IgD-negative memory B cell (primary cell): ENCODE measurements at regions not wholly inside any gene's neighbourhood (a gene's known extent, or its start where the extent isn't known, plus 50 kb on each side); places are given as distances from the start of the nearest gene placed in this dataset.
A peak's percentile ranks its signal among the peaks of the same experiment; 100 is the strongest.
"Not testable (repeated sequence)": the region's sequence is repeated elsewhere in the genome, so short reads cannot be mapped to it uniquely, and the experiment has no call there.

Source experiments
- H3K27ac Mint-ChIP-seq, 3 donors: one replicate each; pipeline ENCODE4 v1.8.0; 2020 to 2022; ENCODE audit warnings: mild to moderate bottlenecking in 3 of 3, mixed read lengths in 3 of 3, moderate library complexity in 1 of 3
- H3K27me3 Mint-ChIP-seq: one replicate; pipeline ENCODE4 v1.8.0; 2021; ENCODE audit warnings: mixed read lengths
- H3K36me3 Mint-ChIP-seq: one replicate; pipeline ENCODE4 v1.8.0; 2020; ENCODE audit warnings: mild to moderate bottlenecking, mixed read lengths
- H3K4me1 Mint-ChIP-seq, 3 donors: one replicate each; pipeline ENCODE4 v1.8.0; 2020 to 2022; ENCODE audit warnings: mixed read lengths in 3 of 3, mild to moderate bottlenecking in 1 of 3
- H3K4me3 Mint-ChIP-seq, 4 donors: one replicate each; pipeline ENCODE4 v1.8.0; 2020 to 2022; ENCODE audit warnings: mild to moderate bottlenecking in 4 of 4, mixed read lengths in 4 of 4, moderate library complexity in 3 of 4
- H3K9me3 Mint-ChIP-seq, 3 donors: one replicate each; pipeline ENCODE4 v1.8.0; 2020 to 2021; ENCODE audit warnings: mixed read lengths in 3 of 3, mild to moderate bottlenecking in 1 of 3

GRCh38 chr13:21901336-21901735, 230.5 kb downstream of the FGF9 start:
- Mint-ChIP-seq H3K4me3 (no peak overlapping the region), H3K4me1 (peaks cover 0 to 1% (median 0%) of the 10 kb centered on the region in 3 donors), H3K36me3 (no peaks in the 10 kb centered on the region), H3K27me3 (peaks cover 2% of the 10 kb centered on the region), H3K9me3 (no peaks in the 10 kb centered on the region), H3K27ac (no peak overlapping the region)

DNA sequence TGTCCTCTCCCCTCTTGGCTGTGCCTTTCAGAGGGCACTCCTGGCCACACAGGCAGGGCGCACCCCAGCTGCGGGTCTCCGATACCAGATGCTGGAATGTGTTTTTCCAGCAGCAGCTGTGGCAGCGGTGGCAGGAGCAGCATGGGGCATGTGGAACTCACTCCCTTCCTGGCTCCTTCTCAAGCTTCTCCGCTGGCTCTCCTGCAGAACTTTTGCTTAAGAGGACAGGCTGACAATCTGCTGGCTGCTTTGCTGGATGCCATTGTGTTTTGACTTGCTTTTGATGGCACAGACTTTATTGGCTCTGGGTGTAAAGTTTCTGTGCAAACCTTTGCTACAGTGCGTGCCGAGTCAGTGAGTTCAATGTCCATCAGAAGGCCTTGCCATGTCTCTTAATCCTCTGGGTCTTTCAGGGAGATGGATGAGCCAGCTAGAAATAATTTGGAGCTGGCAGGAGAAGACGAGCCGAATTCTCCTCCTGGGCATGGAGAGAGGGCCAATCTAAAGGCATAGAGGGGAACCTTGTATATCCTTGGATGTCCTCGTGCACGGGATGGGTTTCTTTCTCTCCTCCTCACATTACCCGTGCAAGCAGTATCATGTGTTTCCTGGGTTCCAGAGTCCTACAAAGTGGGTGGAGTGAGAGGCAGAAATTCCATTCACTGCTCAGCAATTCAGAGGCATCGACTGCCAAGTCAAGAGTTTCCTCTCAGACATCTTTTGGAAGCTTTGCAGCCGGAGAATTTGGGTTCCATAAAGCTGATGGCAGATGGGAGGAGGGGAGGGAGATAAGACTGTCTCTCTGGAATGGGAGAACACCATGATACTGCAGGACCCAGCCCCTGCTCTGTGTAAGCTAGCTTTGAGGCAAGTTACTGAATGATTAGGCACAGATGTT, 231.2 kb downstream of the FGF9 start:
- peaks cover 0 to 1% (median 0%) of the 10 kb centered on the region in 3 donors for H3K4me1 Mint-ChIP-seq
- H3K9me3 Mint-ChIP-seq: no peaks in the 10 kb centered on the region
- peaks cover 2% of the 10 kb centered on the region for H3K27me3 Mint-ChIP-seq
- no peaks in the 10 kb centered on the region for H3K36me3 Mint-ChIP-seq
- H3K27ac Mint-ChIP-seq: no peak overlapping the region
- H3K4me3 Mint-ChIP-seq: no peak overlapping the region

DNA sequence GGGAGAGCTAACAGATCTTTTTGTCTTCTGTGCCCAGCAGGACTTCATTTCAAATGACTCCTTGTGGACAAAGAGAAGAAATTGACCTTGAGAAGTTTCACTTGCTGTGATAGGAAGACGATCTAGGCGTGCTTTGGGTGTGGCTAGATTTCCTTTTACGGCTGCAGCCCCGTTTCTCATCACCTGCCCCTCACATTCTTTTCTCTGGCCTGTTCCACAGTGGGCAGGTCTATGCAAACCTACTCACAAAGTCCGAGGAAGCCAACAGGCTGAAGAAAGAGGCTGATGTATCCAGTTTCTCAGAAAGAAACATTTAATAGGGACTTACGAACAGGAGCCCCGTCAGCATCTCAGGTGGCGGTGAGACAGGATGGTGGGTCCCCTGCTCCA, 231.8 kb downstream of the FGF9 start:
- H3K27ac Mint-ChIP-seq: no peak overlapping the region
- H3K4me3 Mint-ChIP-seq: no peak overlapping the region
- peaks cover 0 to 1% (median 0%) of the 10 kb centered on the region in 3 donors for H3K4me1 Mint-ChIP-seq
- peaks cover 2% of the 10 kb centered on the region for H3K27me3 Mint-ChIP-seq
- no peaks in the 10 kb centered on the region for H3K36me3 Mint-ChIP-seq
- no peaks in the 10 kb centered on the region for H3K9me3 Mint-ChIP-seq

GRCh38 chr13:21905486-21905885, 234.6 kb downstream of the FGF9 start:
- no peak overlapping the region for H3K4me3 Mint-ChIP-seq
- peaks cover 2% of the 10 kb centered on the region for H3K27me3 Mint-ChIP-seq
- H3K4me1 Mint-ChIP-seq: peaks cover 0 to 2% (median 0%) of the 10 kb centered on the region in 3 donors

DNA sequence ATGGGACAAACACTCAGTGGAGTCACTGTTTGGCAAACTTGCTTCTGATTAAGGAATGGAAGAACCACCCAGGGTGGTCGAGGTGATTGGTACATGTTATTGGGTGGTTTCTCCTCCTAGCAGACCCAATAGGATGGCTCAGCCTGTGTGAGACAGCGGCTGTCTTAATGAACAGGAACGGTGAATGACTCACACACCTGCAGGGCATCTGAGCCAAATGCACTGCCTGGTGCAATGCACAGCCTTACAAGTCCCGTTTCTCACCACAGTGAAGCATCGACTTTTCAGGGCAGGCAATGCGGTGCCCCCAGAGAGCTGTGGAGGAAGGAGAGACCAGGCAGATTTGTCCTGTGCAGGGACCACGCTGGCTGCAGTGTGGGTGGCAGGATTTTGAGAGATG, 238.5 kb downstream of the FGF9 start:
- Mint-ChIP-seq H3K27ac (peak overlapping the region in 1 of 3 donors; percentile 81), H3K36me3 (no peaks in the 10 kb centered on the region), H3K27me3 (no peaks in the 10 kb centered on the region), H3K4me3 (no peak overlapping the region), H3K9me3 (no peaks in the 10 kb centered on the region), H3K4me1 (peaks cover 0 to 2% (median 0%) of the 10 kb centered on the region in 3 donors)

More at GRCh38 chr13:21905486-21905885, 234.6 kb downstream of the FGF9 start:
- peak overlapping the region in 1 of 3 donors; percentile 20 for H3K27ac Mint-ChIP-seq
- H3K9me3 Mint-ChIP-seq: no peaks in the 10 kb centered on the region
- H3K36me3 Mint-ChIP-seq: no peaks in the 10 kb centered on the region

DNA sequence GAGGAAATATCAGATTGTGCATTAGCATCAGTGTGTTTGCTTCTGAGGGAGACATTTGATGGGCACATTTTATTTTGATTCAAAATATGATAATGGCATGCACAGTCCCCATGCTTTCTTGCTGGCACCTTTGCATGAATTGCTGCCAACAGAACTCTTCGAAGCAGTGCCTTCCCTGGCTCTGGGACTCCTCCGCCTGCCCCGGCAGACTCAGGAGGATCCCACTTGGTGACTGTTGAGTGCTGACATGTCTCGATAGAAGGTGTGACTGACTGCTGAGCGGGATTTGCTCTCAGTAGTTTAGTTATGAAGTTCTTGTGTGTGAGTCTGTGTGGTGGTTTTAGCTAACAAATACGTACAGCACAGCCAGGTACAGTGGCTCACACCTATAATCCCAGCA, 239.7 kb downstream of the FGF9 start:
- H3K36me3 Mint-ChIP-seq: no peaks in the 10 kb centered on the region
- H3K9me3 Mint-ChIP-seq: no peaks in the 10 kb centered on the region
- no peak overlapping the region for H3K4me3 Mint-ChIP-seq
- peaks cover 0 to 2% (median 0%) of the 10 kb centered on the region in 3 donors for H3K4me1 Mint-ChIP-seq
- H3K27ac Mint-ChIP-seq: no peak overlapping the region
- H3K27me3 Mint-ChIP-seq: no peaks in the 10 kb centered on the region

- Mint-ChIP-seq H3K27ac (no peak overlapping the region), H3K4me1 (peaks cover 0 to 2% (median 1%) of the 10 kb centered on the region in 3 donors), H3K36me3 (no peaks in the 10 kb centered on the region), H3K9me3 (no peaks in the 10 kb centered on the region), H3K27me3 (no peaks in the 10 kb centered on the region), H3K4me3 (no peak overlapping the region)
These were observed 240.9 kb downstream of the FGF9 start for GRCh38 chr13:21911646-21912298.

DNA sequence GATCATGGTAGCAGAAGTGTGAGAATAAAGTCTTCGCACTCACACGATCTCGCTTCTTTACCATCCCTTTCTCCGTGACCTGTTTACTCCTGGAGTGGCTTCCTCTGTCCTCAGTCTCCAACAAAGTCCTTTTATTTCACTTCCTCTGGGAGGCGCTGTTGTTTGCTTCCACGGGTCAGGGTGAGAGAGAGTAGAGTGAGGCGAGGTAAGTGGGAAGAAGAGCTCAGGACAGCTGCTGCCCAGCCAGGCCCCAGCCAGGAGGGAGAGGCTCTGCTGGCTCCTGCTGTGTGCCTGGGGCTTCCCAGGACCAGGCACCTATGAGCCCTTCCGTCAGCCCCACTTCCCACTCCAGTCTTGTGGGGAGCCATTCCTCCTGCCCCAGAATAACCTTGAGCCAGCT, 242.1 kb downstream of the FGF9 start:
- H3K4me1 Mint-ChIP-seq: peaks cover 0 to 2% (median 1%) of the 10 kb centered on the region in 3 donors
- H3K36me3 Mint-ChIP-seq: no peaks in the 10 kb centered on the region
- H3K9me3 Mint-ChIP-seq: peaks cover 0 to 2% (median 0%) of the 10 kb centered on the region in 3 donors
- no peak overlapping the region for H3K4me3 Mint-ChIP-seq
- H3K27ac Mint-ChIP-seq: no peak overlapping the region
- H3K27me3 Mint-ChIP-seq: no peaks in the 10 kb centered on the region

- no peak overlapping the region for H3K27ac Mint-ChIP-seq
- H3K36me3 Mint-ChIP-seq: no peaks in the 10 kb centered on the region
- peaks cover 0 to 2% (median 0%) of the 10 kb centered on the region in 3 donors for H3K9me3 Mint-ChIP-seq
- no peak overlapping the region for H3K4me3 Mint-ChIP-seq
- H3K4me1 Mint-ChIP-seq: peaks cover 0 to 1% (median 0%) of the 10 kb centered on the region in 3 donors
- H3K27me3 Mint-ChIP-seq: no peaks in the 10 kb centered on the region
These were observed 246.5 kb downstream of the FGF9 start for GRCh38 chr13:21917086-21918015.

- H3K4me3 Mint-ChIP-seq, H3K9me3 Mint-ChIP-seq, H3K36me3 Mint-ChIP-seq, H3K4me1 Mint-ChIP-seq, H3K27ac Mint-ChIP-seq, H3K27me3 Mint-ChIP-seq: not testable (repeated sequence)
These were observed 249.9 kb downstream of the FGF9 start for GRCh38 chr13:21920802-21921201.

- Mint-ChIP-seq H3K27ac (no peak overlapping the region), H3K27me3 (no peaks in the 10 kb centered on the region), H3K36me3 (no peaks in the 10 kb centered on the region), H3K4me3 (no peak overlapping the region), H3K9me3 (peaks cover 0 to 2% (median 0%) of the 10 kb centered on the region in 3 donors), H3K4me1 (no peaks in the 10 kb centered on the region)
These were observed 254.1 kb downstream of the FGF9 start for GRCh38 chr13:21924958-21925357.

GRCh38 chr13:21925720-21926119, 254.8 kb downstream of the FGF9 start:
- Mint-ChIP-seq H3K27ac (peak overlapping the region in 1 of 3 donors; percentile 79), H3K36me3 (no peaks in the 10 kb centered on the region), H3K4me1 (no peaks in the 10 kb centered on the region), H3K9me3 (peaks cover 0 to 2% (median 0%) of the 10 kb centered on the region in 3 donors), H3K4me3 (no peak overlapping the region), H3K27me3 (no peaks in the 10 kb centered on the region)

GRCh38 chr13:21929400-21929799, 258.5 kb downstream of the FGF9 start:
- Mint-ChIP-seq H3K4me1 (no peaks in the 10 kb centered on the region), H3K27me3 (no peaks in the 10 kb centered on the region), H3K27ac (no peak overlapping the region), H3K36me3 (no peaks in the 10 kb centered on the region), H3K9me3 (no peaks in the 10 kb centered on the region), H3K4me3 (no peak overlapping the region)

DNA sequence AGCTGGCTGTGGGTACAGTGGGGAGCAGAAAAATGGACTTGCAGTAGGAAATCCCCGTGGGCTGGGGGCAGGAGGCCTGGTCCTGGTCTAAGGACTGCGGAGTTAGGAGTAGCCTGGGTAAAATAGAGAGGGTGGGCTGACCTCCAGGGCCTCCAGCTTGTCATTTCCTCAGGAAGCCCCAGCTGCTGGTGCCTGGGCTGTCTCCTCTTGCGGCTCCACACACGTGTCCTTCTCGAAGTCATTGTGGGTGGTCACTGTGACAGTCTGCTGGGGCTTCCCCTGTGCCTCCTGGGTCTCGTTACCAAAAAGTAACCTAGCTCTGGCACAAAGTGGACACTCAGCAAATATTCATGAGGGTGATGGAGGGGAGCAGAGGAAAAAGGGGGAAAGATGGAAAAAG, 259.7 kb downstream of the FGF9 start:
- no peaks in the 10 kb centered on the region for H3K9me3 Mint-ChIP-seq
- no peaks in the 10 kb centered on the region for H3K4me1 Mint-ChIP-seq
- no peak overlapping the region for H3K27ac Mint-ChIP-seq
- no peaks in the 10 kb centered on the region for H3K36me3 Mint-ChIP-seq
- H3K27me3 Mint-ChIP-seq: no peaks in the 10 kb centered on the region
- H3K4me3 Mint-ChIP-seq: no peak overlapping the region

DNA sequence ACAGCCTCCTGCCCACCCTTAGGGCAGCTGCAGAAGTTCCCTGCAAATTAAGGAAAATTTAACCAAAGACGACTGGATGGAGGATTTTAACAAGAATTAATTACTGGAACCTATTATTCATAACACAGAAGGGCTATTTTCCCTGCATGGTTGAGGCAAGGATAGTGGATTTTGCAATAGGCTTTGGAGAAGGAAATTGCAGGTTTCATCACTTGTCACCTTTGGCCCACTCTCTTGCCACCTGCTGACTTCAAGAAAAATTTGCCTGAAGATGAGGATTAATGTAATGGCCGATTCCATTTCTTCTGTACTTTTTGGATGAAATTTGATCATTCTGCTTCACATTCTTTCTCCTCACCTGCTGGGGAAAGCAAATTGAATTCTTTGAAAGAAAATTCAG, 261.7 kb downstream of the FGF9 start:
- Mint-ChIP-seq H3K4me1 (no peaks in the 10 kb centered on the region), H3K36me3 (no peaks in the 10 kb centered on the region), H3K27me3 (no peaks in the 10 kb centered on the region), H3K27ac (no peak overlapping the region), H3K4me3 (no peak overlapping the region), H3K9me3 (no peaks in the 10 kb centered on the region)
